ENCODE measurements at regions not wholly inside any gene's neighbourhood (a gene's known extent, or its start where the extent isn't known, plus 50 kb on each side); places are given as distances from the start of the nearest gene placed in this dataset.
"Not testable (repeated sequence)": the region's sequence is repeated elsewhere in the genome, so short reads cannot be mapped to it uniquely, and the experiment has no call there.

GRCh38 chr9:105984714-105985113 is 290.4 kb downstream of the TMEM38B start:
- no peak for DNase-seq

GRCh38 chr9:105993116-105993854 is 298.9 kb downstream of the TMEM38B start:
- DNase-seq: no peak

- no peak for DNase-seq
Measured at GRCh38 chr9:105993921-105994715, 299.8 kb downstream of the TMEM38B start.

GRCh38 chr9:105994970-105995369 is 300.6 kb downstream of the TMEM38B start:
- DNase-seq: no peak

- DNase-seq: no peak
Measured at GRCh38 chr9:106017198-106017740, 322.9 kb downstream of the TMEM38B start.

GRCh38 chr9:106019039-106019680 is 324.8 kb downstream of the TMEM38B start:
- no peak for DNase-seq

- no peak for DNase-seq
Measured at GRCh38 chr9:106019702-106020101, 325.4 kb downstream of the TMEM38B start.

- no peak for DNase-seq
Measured at GRCh38 chr9:106020186-106020585, 325.8 kb downstream of the TMEM38B start.

- DNase-seq: no peak
Measured at GRCh38 chr9:106023455-106023854, 329.1 kb downstream of the TMEM38B start.

- no peak for DNase-seq
Measured at GRCh38 chr9:106025453-106025852, 331.1 kb downstream of the TMEM38B start.

GRCh38 chr9:106030146-106030545 is 335.8 kb downstream of the TMEM38B start:
- not testable (repeated sequence) for DNase-seq

GRCh38 chr9:106032978-106033377 is 338.6 kb downstream of the TMEM38B start:
- DNase-seq: no peak

- DNase-seq: no peak
Measured at GRCh38 chr9:106035806-106036205, 341.5 kb downstream of the TMEM38B start.

GRCh38 chr9:106038266-106039001 is 344.1 kb downstream of the TMEM38B start:
- DNase-seq: no peak

GRCh38 chr9:106039151-106039935 is 345.0 kb downstream of the TMEM38B start:
- no peak for DNase-seq

GRCh38 chr9:106041920-106042319 is 347.6 kb downstream of the TMEM38B start:
- not testable (repeated sequence) for DNase-seq

GRCh38 chr9:106051545-106051944 is 357.2 kb downstream of the TMEM38B start:
- DNase-seq: no peak

- DNase-seq: no peak
Measured at GRCh38 chr9:106052166-106052565, 357.8 kb downstream of the TMEM38B start.

- DNase-seq: no peak
Measured at GRCh38 chr9:106052735-106053134, 358.4 kb downstream of the TMEM38B start.

- no peak for DNase-seq
Measured at GRCh38 chr9:106056328-106056727, 362.0 kb downstream of the TMEM38B start.

GRCh38 chr9:106058460-106058859 is 364.1 kb downstream of the TMEM38B start:
- DNase-seq: no peak

- DNase-seq: no peak
Measured at GRCh38 chr9:106059886-106060285, 365.5 kb downstream of the TMEM38B start.
